ENCODE measurements at regions not wholly inside any gene's neighbourhood (a gene's known extent, or its start where the extent isn't known, plus 50 kb on each side); places are given as distances from the start of the nearest gene placed in this dataset.

GRCh38 chr15:38893925-38894242 is 329.3 kb upstream of the RASGRP1 start:
- Histone ChIP-seq H3K36me3 (ENCODE audit: control insufficient read depth, insufficient read depth, low read length) (no peaks in the 10 kb centered on the region), H3K4me1 (ENCODE audit: control insufficient read depth, insufficient read depth, low read length) (no peaks in the 10 kb centered on the region), H3K9me3 (ENCODE audit: control insufficient read depth, insufficient read depth, low read length) (no peaks in the 10 kb centered on the region)

GRCh38 chr15:38894243-38894948 is 329.8 kb upstream of the RASGRP1 start:
- H3K9me3 ChIP-seq (ENCODE audit: control insufficient read depth, insufficient read depth, low read length), result no peaks in the 10 kb centered on the region
- no peak overlapping the region for H3K4me3 ChIP-seq (ENCODE audit: low read depth, low read length)
- no peaks in the 10 kb centered on the region for H3K27me3 ChIP-seq (ENCODE audit: control insufficient read depth, insufficient read depth, low read length)
- H3K36me3 ChIP-seq (ENCODE audit: control insufficient read depth, insufficient read depth, low read length), result no peaks in the 10 kb centered on the region
- no peaks in the 10 kb centered on the region for H3K4me1 ChIP-seq (ENCODE audit: control insufficient read depth, insufficient read depth, low read length)
- no peak overlapping the region for H3K9ac ChIP-seq (ENCODE audit: low read depth, low read length)

More at GRCh38 chr15:38893925-38894242, 329.3 kb upstream of the RASGRP1 start:
- Histone ChIP-seq H3K27me3 (ENCODE audit: control insufficient read depth, insufficient read depth, low read length) (no peaks in the 10 kb centered on the region), H3K9ac (ENCODE audit: low read depth, low read length) (no peak overlapping the region), H3K4me3 (ENCODE audit: low read depth, low read length) (no peak overlapping the region)

GRCh38 chr15:38895326-38896255 is 331.0 kb upstream of the RASGRP1 start:
- H3K4me3 ChIP-seq (ENCODE audit: low read depth, low read length), result no peak overlapping the region
- H3K9me3 ChIP-seq (ENCODE audit: control insufficient read depth, insufficient read depth, low read length), result no peaks in the 10 kb centered on the region
- no peak overlapping the region for H3K9ac ChIP-seq (ENCODE audit: low read depth, low read length)
- H3K4me1 ChIP-seq (ENCODE audit: control insufficient read depth, insufficient read depth, low read length), result no peaks in the 10 kb centered on the region
- H3K36me3 ChIP-seq (ENCODE audit: control insufficient read depth, insufficient read depth, low read length), result no peaks in the 10 kb centered on the region
- no peaks in the 10 kb centered on the region for H3K27me3 ChIP-seq (ENCODE audit: control insufficient read depth, insufficient read depth, low read length)

GRCh38 chr15:38896647-38897046 is 332.0 kb upstream of the RASGRP1 start:
- Histone ChIP-seq H3K4me1 (ENCODE audit: control insufficient read depth, insufficient read depth, low read length) (no peaks in the 10 kb centered on the region), H3K36me3 (ENCODE audit: control insufficient read depth, insufficient read depth, low read length) (no peaks in the 10 kb centered on the region), H3K27me3 (ENCODE audit: control insufficient read depth, insufficient read depth, low read length) (no peaks in the 10 kb centered on the region), H3K9ac (ENCODE audit: low read depth, low read length) (no peak overlapping the region), H3K9me3 (ENCODE audit: control insufficient read depth, insufficient read depth, low read length) (no peaks in the 10 kb centered on the region), H3K4me3 (ENCODE audit: low read depth, low read length) (no peak overlapping the region)

- Histone ChIP-seq H3K9ac (ENCODE audit: low read depth, low read length) (no peak overlapping the region), H3K9me3 (ENCODE audit: control insufficient read depth, insufficient read depth, low read length) (no peaks in the 10 kb centered on the region), H3K36me3 (ENCODE audit: control insufficient read depth, insufficient read depth, low read length) (no peaks in the 10 kb centered on the region), H3K4me1 (ENCODE audit: control insufficient read depth, insufficient read depth, low read length) (no peaks in the 10 kb centered on the region), H3K4me3 (ENCODE audit: low read depth, low read length) (no peak overlapping the region), H3K27me3 (ENCODE audit: control insufficient read depth, insufficient read depth, low read length) (no peaks in the 10 kb centered on the region)
These were observed 332.9 kb upstream of the RASGRP1 start for GRCh38 chr15:38897551-38897950.

GRCh38 chr15:38898236-38898635 is 333.6 kb upstream of the RASGRP1 start:
- Histone ChIP-seq H3K9me3 (ENCODE audit: control insufficient read depth, insufficient read depth, low read length) (no peaks in the 10 kb centered on the region), H3K36me3 (ENCODE audit: control insufficient read depth, insufficient read depth, low read length) (no peaks in the 10 kb centered on the region), H3K4me3 (ENCODE audit: low read depth, low read length) (no peak overlapping the region), H3K4me1 (ENCODE audit: control insufficient read depth, insufficient read depth, low read length) (no peaks in the 10 kb centered on the region), H3K9ac (ENCODE audit: low read depth, low read length) (no peak overlapping the region), H3K27me3 (ENCODE audit: control insufficient read depth, insufficient read depth, low read length) (no peaks in the 10 kb centered on the region)

GRCh38 chr15:38899300-38899699 is 334.7 kb upstream of the RASGRP1 start:
- no peaks in the 10 kb centered on the region for H3K27me3 ChIP-seq (ENCODE audit: control insufficient read depth, insufficient read depth, low read length)
- H3K4me1 ChIP-seq (ENCODE audit: control insufficient read depth, insufficient read depth, low read length), result no peaks in the 10 kb centered on the region
- no peaks in the 10 kb centered on the region for H3K9me3 ChIP-seq (ENCODE audit: control insufficient read depth, insufficient read depth, low read length)
- no peaks in the 10 kb centered on the region for H3K36me3 ChIP-seq (ENCODE audit: control insufficient read depth, insufficient read depth, low read length)
- no peak overlapping the region for H3K9ac ChIP-seq (ENCODE audit: low read depth, low read length)
- no peak overlapping the region for H3K4me3 ChIP-seq (ENCODE audit: low read depth, low read length)

GRCh38 chr15:38904298-38904697 is 339.7 kb upstream of the RASGRP1 start:
- Histone ChIP-seq H3K4me3 (ENCODE audit: low read depth, low read length) (no peak overlapping the region), H3K36me3 (ENCODE audit: control insufficient read depth, insufficient read depth, low read length) (no peaks in the 10 kb centered on the region), H3K9me3 (ENCODE audit: control insufficient read depth, insufficient read depth, low read length) (no peaks in the 10 kb centered on the region), H3K4me1 (ENCODE audit: control insufficient read depth, insufficient read depth, low read length) (no peaks in the 10 kb centered on the region), H3K9ac (ENCODE audit: low read depth, low read length) (no peak overlapping the region), H3K27me3 (ENCODE audit: control insufficient read depth, insufficient read depth, low read length) (no peaks in the 10 kb centered on the region)

- Histone ChIP-seq H3K36me3 (ENCODE audit: control insufficient read depth, insufficient read depth, low read length) (no peaks in the 10 kb centered on the region), H3K27me3 (ENCODE audit: control insufficient read depth, insufficient read depth, low read length) (no peaks in the 10 kb centered on the region), H3K9ac (ENCODE audit: low read depth, low read length) (no peak overlapping the region), H3K9me3 (ENCODE audit: control insufficient read depth, insufficient read depth, low read length) (no peaks in the 10 kb centered on the region), H3K4me3 (ENCODE audit: low read depth, low read length) (no peak overlapping the region), H3K4me1 (ENCODE audit: control insufficient read depth, insufficient read depth, low read length) (peaks cover 2% of the 10 kb centered on the region)
These were observed 341.0 kb upstream of the RASGRP1 start for GRCh38 chr15:38905632-38906031.

GRCh38 chr15:38920966-38921365 is 356.4 kb upstream of the RASGRP1 start:
- Histone ChIP-seq H3K4me3 (ENCODE audit: low read depth, low read length) (no peak overlapping the region), H3K9ac (ENCODE audit: low read depth, low read length) (no peak overlapping the region), H3K9me3 (ENCODE audit: control insufficient read depth, insufficient read depth, low read length) (no peaks in the 10 kb centered on the region), H3K36me3 (ENCODE audit: control insufficient read depth, insufficient read depth, low read length) (no peaks in the 10 kb centered on the region), H3K27me3 (ENCODE audit: control insufficient read depth, insufficient read depth, low read length) (no peaks in the 10 kb centered on the region), H3K4me1 (ENCODE audit: control insufficient read depth, insufficient read depth, low read length) (no peaks in the 10 kb centered on the region)

GRCh38 chr15:38921471-38921870 is 356.9 kb upstream of the RASGRP1 start:
- H3K4me3 ChIP-seq (ENCODE audit: low read depth, low read length), result no peak overlapping the region
- no peaks in the 10 kb centered on the region for H3K27me3 ChIP-seq (ENCODE audit: control insufficient read depth, insufficient read depth, low read length)
- no peaks in the 10 kb centered on the region for H3K4me1 ChIP-seq (ENCODE audit: control insufficient read depth, insufficient read depth, low read length)
- H3K36me3 ChIP-seq (ENCODE audit: control insufficient read depth, insufficient read depth, low read length), result no peaks in the 10 kb centered on the region
- no peaks in the 10 kb centered on the region for H3K9me3 ChIP-seq (ENCODE audit: control insufficient read depth, insufficient read depth, low read length)
- no peak overlapping the region for H3K9ac ChIP-seq (ENCODE audit: low read depth, low read length)

GRCh38 chr15:38928431-38928830 is 363.8 kb upstream of the RASGRP1 start:
- no peaks in the 10 kb centered on the region for H3K36me3 ChIP-seq (ENCODE audit: control insufficient read depth, insufficient read depth, low read length)

More at GRCh38 chr15:38928431-38928830, 363.8 kb upstream of the RASGRP1 start:
- Histone ChIP-seq H3K9me3 (ENCODE audit: control insufficient read depth, insufficient read depth, low read length) (no peaks in the 10 kb centered on the region), H3K27me3 (ENCODE audit: control insufficient read depth, insufficient read depth, low read length) (no peaks in the 10 kb centered on the region), H3K9ac (ENCODE audit: low read depth, low read length) (no peak overlapping the region), H3K4me3 (ENCODE audit: low read depth, low read length) (no peak overlapping the region), H3K4me1 (ENCODE audit: control insufficient read depth, insufficient read depth, low read length) (no peaks in the 10 kb centered on the region)
